ENCODE measurements at regions not wholly inside any gene's neighbourhood (a gene's known extent, or its start where the extent isn't known, plus 50 kb on each side); places are given as distances from the start of the nearest gene placed in this dataset.
"Not testable (repeated sequence)": the region's sequence is repeated elsewhere in the genome, so short reads cannot be mapped to it uniquely, and the experiment has no call there.

DNA sequence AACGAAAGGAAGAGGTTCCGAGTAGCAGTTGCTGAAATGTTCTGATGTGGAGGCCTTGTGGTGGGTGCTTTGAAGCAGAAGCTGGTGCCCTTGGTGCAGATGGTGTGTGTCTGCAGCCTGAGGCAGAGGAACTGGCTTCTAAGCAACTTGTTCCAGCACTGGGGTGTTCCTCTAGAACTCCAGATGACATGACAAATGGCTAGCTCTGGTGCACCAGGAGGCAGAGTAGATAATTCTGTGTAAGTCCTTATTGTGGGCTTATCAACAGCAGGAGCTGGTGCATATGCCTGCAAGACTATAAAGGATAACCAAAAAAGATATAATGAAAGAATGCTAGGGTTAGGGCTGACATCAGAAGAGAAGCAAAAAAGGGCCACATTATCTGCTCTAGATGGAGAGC lies 76.5 kb downstream of the ARL5B start:
- no peak for DNase-seq (ENCODE audit: low spot score)

DNA sequence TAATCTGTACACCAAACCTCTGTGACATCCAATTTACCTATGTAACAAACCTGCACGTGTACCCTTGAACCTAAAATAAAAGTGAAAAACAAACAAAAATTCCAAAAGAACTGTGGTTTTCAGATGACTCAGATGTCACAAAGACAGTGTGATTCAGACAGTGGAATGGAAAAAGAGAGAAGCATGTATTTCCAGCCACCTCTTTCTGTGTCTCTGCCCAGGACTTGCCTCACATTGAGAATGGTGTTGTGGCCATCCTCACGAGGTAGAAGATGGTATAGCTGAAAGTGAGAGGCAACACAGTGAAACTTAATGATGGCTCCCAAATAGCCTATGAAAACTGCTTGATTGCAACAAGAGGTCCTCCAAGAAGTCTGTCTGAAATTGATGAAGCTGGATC lies 78.0 kb downstream of the ARL5B start:
- DNase-seq (ENCODE audit: low spot score) = no peak

DNA sequence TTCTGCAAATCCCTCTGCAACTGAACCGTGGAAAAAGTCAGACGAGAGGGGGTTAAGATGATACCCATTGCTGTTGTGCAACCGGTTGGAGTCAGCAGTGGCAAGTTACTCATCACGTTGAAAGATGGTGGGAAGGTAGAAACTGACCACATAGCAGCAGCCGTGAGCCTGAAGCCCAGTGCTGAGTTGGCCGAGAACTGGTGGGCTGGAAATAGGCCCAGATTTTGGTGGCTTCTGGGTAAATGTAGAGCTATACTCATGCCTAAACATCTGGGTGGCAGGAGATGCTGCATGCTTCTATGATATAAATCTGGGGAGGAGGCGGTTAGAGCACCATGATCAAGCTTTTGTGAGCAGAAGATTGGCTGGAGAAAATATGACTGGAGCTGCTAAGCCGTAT lies 78.6 kb downstream of the ARL5B start:
- DNase-seq (ENCODE audit: low spot score) = no peak

DNA sequence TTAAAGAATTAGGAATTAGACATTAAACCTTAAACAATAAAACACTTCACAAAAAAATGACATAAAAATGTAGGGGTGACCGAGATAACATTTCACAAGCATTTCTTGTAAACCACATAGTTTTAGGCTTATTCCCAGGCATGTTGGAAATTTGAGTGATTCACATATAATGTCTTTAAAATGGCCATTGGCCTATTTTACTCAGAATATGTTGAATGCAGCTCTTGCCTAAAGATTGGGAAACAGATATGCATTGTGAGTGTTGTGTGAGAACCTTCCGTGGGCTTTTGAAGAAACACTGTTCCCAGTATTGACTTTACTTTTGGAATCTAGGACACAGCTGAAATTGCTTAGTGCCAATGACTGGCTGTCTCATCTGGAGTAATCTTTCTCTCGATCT lies 79.6 kb downstream of the ARL5B start:
- no peak for DNase-seq (ENCODE audit: low spot score)

DNA sequence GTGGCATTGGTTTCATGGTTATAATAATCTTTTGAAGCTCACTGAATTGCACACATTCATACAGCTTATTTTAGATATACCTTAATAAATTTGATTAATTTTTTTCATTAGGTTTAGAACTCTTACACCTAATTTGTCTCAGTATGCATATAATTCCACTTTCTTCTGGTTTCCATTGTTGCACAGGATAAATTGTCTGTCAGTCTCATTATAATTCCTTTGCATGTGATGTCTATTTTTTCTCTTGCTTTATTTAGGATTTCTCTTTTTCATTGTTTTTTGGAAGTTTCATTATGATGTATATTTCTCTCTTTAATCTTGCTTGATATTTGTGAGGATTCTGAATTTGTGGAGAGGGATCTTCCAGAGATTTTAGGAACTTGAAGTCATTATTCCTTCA lies 84.7 kb downstream of the ARL5B start:
- no peak for DNase-seq (ENCODE audit: low spot score)

DNA sequence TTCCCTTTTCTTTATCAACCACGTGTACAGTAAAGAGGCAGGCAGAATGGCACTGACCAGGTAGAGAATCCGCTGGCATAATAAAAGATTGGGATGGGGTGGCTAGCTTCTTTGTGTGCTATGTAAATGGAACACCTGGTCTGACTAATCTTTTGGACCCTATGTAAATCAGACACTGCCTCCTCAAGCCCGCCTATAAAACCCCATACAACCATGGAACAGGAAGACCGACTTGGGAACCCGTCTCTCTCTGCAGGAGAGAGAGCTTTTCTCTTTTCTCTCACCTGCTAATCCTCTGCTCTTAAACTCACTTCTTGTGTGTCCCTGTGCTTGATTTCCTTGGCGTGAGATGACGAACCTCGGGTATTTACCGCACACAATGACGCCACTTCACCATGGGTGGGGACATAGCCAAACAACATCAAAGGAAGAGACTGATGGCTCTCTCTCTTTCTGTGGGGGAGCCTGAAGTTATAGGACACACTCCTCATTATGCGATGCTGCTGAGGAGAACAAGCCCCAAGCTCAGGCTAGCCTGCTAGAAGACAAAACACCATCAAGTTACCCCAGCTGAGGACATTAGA lies 94.2 kb downstream of the ARL5B start:
- DNase-seq (ENCODE audit: low spot score) = no peak

DNA sequence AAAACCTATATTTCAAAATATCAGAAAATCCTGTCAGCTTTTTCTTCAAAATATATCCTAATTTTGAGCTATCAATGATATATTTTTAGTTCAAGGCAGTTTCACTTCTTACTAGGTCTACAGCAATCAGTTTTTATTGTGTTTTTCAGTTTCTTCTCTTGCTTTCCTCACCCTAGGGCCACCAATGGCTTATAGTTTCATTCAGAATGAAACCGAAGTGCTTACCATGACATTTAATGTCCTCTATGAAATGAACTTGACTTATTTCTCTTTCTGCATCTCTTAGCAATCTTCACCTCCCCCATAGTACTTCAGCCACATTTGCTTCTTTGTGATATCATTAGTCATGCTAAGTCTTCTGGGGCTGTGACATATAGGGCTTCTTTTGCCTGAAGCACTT lies 100.3 kb downstream of the ARL5B start:
- DNase-seq (ENCODE audit: low spot score) = no peak

DNA sequence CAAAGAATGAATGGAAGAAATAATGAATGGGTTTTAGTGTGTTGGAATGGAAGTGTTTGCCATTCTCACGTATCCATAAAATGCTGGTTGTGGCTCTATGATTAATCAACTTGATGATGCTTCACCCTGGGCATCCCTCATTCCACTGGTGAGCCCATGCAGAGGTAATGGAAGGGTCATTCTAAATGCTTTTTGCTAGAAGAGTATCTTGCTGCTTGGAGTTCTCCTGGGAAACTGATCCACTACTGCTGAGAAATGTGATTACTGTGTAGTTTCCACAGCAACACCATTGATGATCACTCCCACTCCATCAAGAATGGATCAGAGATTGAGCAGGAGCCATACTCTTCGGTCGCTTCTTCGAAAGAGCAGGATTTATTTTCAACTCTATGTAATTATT lies 101.6 kb downstream of the ARL5B start:
- DNase-seq (ENCODE audit: low spot score) = no peak

DNA sequence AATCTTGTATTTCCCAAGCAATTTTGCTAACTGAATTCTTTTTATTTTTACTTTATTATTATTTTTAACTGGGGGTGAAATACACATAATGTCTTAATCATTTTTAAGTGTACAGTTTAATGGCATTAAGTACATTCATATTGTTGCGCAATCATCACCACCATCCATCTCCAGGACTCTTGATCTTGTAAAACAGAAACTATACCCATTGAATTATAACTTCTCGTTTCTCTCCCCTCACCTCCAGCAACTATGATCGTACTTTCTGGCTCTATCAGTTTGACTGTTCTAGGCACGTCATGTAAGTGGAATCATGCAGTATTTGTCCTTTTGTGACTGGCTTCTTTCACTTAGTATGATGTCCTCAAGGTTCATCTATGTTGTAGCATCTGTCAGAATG lies 108.8 kb downstream of the ARL5B start:
- no peak for DNase-seq (ENCODE audit: low spot score)

DNA sequence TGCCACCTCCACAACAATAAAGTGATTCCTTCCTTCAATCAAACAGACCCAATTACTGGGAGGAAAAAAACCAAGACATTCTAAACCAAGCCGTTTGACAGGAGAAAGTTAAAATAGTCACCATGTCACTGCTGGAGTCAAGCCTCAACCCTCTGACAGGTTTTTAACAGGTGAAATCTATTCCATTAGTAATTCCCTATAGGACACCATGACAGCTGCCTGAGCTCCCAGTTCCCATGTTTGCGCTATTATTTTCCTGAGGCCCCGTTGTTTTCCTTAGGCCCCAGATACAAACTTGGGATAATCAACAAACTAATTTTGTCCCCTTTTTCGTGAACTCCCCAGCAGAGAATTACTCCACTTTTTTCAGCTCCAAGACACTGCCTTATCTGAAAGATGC lies 113.9 kb downstream of the ARL5B start:
- DNase-seq (ENCODE audit: low spot score) = no peak

DNA sequence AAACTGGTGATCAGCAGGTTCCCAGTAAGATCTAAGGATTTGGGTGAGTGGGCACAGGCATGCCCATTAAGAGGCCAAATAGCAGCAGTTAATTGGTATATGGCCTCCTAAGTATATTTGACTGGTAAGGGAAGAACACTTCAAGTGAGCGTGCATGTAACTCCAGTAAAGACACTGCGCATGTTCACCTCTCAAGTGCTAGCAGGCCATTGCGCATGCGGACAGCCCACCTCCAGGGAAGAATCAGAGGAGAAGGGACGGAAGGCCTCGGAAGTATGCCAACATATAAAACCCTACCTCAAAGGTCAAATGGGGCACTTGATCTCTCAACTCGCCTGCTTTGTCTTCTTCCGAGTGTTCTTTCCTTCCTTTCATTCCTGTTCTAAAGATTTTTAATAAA lies 118.0 kb downstream of the ARL5B start:
- DNase-seq (ENCODE audit: low spot score) = no peak

DNA sequence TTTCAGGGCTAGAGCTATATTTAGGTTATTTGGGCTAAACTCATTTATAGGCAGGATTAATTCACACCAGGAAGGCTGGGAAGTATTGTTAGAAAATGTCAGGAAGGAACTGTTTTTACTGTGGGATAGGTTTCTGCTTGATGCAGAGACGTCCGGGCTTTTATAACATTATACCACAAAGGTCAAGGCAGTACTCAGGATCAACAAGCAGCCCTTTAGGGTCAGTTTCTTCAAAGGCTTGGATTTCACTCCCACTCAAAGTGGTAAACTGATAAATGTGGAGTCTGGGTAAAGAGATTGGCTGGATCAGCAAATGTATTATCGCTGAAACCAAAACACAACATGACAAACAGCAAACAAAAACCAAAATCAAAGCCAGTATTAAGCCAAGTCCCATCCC lies 127.2 kb downstream of the ARL5B start:
- DNase-seq (ENCODE audit: low spot score) = no peak

DNA sequence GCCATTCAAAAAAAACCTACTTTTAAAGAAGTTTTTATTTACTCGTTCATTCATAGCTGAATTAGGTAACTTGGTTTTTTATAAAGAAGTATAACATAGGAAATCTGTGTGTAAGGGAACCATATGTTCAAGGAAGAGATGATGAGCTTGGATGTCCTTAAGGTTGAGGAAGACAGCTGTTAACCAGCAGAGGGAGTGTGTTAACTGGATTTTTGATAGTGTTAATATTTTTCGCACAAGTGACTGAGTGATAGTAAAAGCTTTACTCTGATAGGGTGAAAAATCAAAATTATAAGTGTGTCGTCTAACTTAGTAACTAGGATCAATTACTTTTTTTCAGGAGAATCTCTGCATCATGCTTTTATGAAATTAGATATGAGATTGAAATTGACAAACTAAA lies 134.7 kb downstream of the ARL5B start:
- DNase-seq (ENCODE audit: low spot score) = no peak

DNA sequence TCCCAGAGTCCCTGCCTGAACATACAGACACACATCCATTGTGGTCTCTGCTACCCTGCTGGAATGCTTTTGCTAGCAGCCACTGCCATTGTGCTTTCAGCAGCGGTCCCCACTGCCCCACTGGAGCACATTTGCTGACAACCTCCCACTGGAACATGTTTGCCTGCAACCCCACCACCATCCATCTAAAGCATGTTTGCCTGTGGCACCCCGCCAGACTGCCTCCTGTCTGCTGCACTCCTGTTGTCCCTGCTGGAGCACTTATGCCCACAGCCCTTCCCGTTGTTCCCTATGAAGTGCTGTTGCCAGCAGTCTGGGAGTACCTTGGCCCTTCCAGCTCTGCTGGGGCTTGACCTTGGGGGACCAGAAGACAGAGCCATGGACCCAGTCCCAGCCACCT lies 136.3 kb downstream of the ARL5B start:
- DNase-seq (ENCODE audit: low spot score) = no peak

DNA sequence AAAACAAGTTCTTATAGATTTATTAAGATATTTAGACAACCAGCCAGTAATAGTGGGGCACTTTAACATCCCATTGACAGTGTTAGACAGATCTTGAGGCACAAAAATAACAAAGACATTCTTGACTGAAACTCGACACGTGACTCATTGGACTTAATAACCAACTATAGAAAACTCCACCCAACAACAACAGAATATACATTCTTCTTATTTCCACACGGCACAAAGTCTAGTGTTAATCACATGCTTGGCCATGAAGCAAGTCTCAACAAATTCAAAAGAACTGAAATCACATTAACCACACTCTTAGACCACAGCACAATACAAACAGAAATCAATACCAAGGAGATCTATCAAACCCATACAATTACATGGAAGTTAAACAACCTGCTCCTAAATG lies 138.1 kb downstream of the ARL5B start:
- no peak for DNase-seq (ENCODE audit: low spot score)

DNA sequence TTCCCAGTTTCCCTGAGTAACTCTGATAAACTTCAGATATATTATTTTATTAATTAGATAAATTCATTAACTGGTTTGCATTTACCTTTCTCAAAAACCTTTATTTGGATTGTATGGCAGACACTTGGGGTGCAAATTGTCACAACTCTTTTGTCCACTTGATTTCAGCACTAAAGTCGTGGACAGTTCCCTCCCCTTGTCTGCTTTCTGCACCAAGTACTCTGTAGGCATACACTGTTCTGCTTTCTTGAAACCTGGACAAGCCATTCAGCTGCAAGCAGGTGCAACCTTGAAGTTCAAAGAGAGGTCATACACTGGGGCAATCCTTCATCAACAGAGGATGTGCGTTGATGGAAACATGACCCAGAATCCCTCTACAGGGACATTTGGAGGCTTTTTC lies 162.9 kb downstream of the ARL5B start:
- no peak for DNase-seq (ENCODE audit: low spot score)

DNA sequence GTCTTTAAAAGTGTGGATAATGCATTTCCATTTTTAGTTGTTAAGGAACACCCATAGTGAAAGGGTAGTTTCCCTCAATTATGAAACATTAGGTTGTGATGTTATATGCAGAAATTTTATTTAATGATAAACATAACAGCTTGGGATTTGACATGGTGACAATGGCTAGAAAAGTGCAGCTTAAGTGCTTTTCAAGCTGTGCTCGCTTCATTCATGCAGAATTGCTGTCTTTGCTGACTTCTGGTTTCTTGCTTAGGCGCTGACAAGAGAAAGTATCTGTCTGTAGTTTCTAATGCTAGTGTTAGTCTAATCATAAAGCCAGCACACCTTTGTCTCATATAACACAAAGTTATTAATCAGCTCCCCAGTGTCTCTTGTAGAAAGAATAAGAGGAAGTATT lies 170.0 kb downstream of the ARL5B start:
- DNase-seq (ENCODE audit: low spot score) = no peak

DNA sequence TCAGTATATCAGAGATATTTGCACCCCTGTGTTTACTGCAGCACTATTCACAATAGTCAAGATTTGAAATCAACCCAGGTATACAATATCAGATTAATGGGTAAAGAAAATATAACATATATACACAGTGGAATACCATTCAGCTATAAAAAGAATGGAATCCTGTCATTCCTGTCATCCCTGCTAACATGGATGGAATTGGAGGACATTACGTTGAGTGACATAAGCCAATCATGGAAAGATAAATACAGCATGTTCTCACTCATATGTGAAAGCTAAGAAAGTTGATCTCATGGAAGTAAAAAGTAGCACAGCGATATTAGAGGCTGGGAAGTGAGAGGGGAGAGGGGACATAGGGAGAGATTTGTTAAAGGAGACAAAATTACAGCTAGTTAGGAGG lies 171.0 kb downstream of the ARL5B start:
- DNase-seq (ENCODE audit: low spot score) = no peak

DNA sequence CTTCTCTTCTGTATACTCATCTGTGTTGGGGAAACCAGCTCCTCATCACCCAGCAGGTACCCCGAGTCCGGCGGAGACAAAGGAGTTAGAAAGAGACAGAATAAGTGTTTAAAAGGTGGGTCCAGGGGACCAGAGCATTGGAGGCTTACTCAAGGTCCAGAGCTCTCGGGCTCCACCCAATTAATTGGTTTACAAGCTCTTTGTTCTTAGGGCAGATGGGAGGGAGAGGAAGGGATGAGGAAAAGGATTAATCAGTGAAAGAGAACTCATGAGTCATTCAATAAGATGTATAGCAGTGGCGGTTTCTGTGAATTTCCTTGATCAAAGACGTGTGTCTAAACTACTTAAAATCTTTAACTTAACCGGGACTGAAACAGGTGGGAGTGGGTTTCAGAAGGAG lies 192.0 kb upstream of the MALRD1 start:
- DNase-seq (ENCODE audit: low spot score) = not testable (repeated sequence)

DNA sequence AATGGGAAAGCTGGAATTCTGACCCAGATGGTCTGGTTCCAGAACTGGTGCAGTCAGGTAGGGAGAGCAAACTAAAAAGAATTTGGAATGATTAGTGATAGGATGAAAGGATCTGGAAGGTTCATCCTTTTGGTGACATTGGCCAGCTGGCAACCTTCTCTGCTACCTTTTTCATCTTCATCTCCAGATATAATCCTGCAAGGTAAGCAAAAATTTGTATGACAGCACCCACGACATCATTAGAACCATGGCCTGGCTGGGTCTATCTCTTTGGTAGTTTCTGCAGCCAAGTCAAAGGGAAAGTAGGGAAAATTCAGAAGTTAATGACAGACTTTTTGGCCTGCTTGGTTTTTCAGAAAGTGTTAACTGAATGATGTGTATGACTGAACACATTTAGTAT lies 188.9 kb upstream of the MALRD1 start:
- DNase-seq (ENCODE audit: low spot score) = no peak

DNA sequence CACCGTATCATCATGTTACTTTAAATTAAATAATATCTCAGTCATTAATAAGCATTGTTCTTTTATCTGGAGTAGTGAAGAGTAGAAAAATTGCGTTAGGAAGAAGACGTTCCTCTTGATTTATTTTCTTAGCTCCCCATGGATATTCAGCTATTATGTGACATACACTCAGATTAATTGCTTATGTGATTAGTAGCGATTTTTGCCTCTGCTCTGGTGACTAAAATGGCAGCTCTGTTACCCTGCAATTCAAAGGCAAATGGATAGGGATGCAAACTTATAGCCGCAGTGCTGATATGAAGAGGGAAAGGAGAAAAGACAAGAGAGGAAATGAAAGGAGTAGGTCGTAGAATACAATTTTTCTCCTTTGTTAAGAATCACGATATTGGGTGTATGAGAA lies 188.4 kb upstream of the MALRD1 start:
- no peak for DNase-seq (ENCODE audit: low spot score)

DNA sequence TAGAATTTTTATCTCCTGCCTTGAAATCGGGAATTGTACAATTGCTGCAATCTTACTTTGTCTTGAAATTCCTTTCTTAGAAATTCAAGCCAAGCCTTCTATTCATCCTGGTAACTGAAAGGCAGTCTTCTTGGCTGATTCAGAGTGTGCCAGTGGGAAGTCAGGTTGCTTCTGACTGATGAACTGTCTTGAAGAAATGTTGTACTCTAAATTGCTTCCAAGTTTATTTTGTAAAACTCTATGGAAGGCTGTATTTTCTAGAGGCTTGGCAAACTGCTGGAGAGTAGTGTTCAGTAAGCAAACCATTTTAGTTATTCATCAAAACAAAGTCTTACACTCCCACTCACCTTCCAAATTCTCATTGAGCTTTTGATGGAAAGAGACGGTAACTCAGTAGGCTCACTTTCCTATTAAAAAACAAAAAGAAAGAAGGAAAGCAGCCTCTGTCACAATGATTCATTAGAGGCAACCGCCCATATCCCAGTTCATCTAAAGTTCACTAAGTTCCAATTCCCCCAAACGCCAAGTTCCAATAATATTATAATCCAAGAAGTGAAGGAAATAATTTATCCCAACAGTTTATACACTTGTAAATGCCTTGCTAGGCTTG lies 187.9 kb upstream of the MALRD1 start:
- DNase-seq (ENCODE audit: low spot score) = no peak

DNA sequence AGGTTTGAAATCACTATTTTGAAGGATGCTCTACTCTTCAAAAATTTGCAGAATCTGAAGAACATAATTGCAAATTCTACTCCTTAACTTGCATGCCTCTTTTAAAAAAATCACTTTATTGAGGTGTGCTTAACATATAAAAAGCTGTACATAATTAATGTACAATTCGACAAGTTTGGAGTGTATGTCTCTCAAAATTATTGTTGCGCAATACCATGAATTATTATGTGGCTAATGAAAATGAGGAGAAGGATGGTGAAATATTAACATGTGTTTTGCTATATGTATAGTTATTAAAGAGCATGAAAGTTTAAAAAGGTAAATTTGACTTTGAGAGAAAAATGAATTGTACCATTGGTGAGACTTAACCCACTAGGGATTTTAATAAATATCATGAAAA lies 187.2 kb upstream of the MALRD1 start:
- no peak for DNase-seq (ENCODE audit: low spot score)

DNA sequence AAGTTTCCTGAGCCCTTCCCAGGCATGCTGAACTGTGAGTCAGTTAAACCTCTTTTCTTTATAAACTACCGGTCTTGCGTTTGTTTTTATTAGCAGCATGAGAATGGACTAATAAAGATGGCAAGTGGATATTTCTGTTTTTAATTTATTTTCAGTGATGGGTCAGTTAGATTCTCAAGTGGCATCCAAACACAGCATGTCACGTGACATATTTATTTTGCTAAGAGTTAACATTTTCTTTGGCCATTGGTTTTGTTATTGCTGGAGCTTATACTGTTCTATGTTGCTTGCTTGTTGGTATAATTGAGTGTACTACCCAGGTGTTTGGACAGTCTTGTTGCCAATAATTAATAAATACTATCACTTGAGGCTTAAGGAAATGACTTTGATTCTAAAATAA lies 181.7 kb upstream of the MALRD1 start:
- no peak for DNase-seq (ENCODE audit: low spot score)

Data from mucosa of gallbladder (tissue), 1 donor.